ENCODE measurements at regions not wholly inside any gene's neighbourhood (a gene's known extent, or its start where the extent isn't known, plus 50 kb on each side); places are given as distances from the start of the nearest gene placed in this dataset.

DNA sequence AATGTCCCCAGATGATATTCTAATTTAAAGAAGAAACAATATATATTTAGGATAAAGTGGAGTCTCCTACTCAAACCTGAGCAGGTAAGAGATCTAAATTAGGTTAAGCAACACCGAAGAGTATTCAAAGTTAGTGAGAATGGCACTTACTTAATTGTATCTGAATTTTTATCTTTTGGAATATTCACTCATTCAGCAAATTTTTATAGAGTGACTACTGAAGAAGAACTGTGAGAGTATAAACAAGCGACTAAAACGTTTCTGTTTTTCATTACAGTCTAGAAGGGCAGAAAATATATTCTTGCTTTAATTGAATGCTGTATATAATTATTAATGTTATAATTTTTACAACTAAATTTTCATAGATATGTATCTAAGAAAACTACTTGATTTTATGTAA lies 567.7 kb upstream of the TBL1XR1 start:
- H3K27ac ChIP-seq = no peak overlapping the region
- TF ChIP-seq ZFX (IDR thresholded peaks at IDR 0.05) = no peak
- TF ChIP-seq, protein P1, sequence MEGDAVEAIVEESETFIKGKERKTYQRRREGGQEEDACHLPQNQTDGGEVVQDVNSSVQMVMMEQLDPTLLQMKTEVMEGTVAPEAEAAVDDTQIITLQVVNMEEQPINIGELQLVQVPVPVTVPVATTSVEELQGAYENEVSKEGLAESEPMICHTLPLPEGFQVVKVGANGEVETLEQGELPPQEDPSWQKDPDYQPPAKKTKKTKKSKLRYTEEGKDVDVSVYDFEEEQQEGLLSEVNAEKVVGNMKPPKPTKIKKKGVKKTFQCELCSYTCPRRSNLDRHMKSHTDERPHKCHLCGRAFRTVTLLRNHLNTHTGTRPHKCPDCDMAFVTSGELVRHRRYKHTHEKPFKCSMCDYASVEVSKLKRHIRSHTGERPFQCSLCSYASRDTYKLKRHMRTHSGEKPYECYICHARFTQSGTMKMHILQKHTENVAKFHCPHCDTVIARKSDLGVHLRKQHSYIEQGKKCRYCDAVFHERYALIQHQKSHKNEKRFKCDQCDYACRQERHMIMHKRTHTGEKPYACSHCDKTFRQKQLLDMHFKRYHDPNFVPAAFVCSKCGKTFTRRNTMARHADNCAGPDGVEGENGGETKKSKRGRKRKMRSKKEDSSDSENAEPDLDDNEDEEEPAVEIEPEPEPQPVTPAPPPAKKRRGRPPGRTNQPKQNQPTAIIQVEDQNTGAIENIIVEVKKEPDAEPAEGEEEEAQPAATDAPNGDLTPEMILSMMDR (conservative IDR thresholded peaks at IDR 0.05) = no peak

DNA sequence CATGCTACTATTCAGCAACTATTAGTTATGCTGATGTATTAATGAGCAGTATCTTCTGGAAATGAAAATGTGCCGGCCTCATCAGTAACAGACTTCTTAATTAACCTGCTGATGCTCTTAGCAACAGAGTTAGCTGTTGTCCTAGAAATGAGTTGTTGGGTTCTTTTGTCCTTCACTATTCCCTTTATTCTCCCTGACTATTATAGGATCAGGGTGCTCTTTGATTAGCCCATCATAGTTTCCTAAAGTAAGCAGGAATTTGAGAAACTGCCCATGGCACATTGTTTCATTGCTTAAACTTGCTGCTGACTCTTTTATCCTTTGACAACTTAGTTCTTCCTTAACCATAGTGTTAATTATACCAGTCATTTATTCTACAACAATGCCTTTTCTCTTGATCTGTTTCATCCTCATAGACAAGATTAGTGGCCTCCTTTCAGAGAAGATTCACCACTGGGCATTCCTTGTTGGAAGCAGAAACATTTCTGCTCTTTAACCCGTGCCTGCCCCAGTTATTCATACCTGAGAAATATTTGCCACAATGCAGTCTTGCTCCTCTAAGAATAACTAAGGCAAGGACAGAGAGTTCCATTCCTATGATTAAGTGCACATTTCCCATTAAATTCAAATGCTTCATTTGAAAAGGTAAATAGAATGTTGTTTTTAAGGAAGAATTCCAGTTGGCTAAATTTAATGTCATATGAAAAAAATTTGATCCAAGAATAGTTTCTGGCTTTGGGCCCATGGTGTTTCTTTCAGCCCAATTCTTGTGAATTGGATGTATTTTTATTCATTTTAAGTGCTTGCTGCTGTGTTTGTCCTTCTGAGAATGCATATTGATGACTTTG lies 573.3 kb upstream of the TBL1XR1 start:
- H3K27ac ChIP-seq = no peak overlapping the region
- TF ChIP-seq ZFX (IDR thresholded peaks at IDR 0.05) = no peak

DNA sequence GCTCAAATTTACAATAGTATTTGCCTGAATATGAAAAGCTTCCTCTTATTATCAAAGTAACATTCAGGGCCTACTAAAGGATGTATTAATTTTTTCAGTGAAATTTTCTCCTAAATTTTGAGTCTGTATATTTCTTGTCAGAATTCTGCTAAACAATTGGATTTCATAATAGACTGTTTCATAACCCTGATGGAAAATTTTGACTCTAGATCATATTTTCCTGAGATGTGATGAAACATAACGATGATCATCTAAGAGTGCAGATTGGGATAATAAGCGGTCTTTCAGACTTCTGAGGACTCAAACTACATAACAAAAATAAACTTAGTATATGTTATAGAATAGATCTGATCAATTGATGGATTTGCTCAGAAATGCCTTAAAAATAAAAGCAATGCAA lies 574.5 kb upstream of the TBL1XR1 start:
- TF ChIP-seq, protein P1 (conservative IDR thresholded peaks at IDR 0.05) = no peak
- TF ChIP-seq ZFX (IDR thresholded peaks at IDR 0.05) = no peak
- H3K27ac ChIP-seq = no peak overlapping the region

DNA sequence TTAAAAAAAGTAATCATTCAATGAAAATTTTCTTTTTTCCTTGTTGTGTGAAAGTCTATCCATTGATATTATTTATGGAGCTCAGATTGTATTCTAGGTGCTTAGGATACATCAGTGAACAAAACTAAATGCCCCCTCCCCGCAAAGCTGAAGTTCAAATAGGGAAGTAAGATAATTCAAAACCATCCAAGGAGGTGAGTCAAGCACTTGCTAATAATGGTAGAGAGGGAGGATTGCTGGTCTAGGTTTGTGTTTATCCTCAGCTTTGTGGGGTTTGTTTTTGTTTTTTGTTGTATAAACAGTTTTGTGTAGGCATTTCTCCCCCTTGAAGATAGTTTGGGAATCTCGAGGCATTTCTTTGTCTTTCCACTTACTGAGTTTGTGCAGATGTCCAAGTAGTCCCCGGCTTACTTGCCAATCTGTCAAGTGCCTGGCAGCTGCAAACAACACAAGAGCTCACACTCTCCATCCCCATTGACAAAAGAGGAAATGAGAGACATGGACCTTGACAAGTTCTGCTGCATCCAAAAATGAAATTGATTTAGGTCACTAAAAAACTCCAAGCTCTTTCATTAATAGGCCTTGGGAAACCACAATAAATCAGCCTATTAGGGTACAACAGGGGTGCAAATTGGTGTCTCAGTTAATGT lies 575.8 kb upstream of the TBL1XR1 start:
- no peak; the same call in 1 of the 2 replicates for TF ChIP-seq ZFX (IDR thresholded peaks at IDR 0.05)
- TF ChIP-seq, protein P1 (conservative IDR thresholded peaks at IDR 0.05) = no peak
- H3K27ac ChIP-seq = no peak overlapping the region

DNA sequence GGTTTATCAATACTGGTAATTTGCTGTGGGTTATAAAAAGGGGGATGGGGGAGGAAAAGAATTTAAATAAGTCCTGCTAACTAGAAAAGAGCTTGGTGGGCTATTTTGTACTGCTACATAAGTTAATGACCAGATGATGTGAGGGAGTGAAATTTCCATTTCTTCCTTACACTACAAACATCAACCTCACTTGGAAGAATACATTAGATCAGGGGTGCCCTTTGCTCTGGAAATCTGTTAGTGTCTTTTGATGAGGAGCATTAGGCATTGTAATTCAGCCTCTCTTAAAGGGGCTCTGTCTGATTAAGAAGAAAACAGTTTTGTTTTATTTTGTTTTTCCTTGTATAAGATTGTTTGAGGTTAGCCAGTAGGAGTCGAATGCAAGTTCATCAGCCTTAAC lies 576.4 kb upstream of the TBL1XR1 start:
- TF ChIP-seq, protein P1 (conservative IDR thresholded peaks at IDR 0.05) = no peak
- no peak for TF ChIP-seq ZFX (IDR thresholded peaks at IDR 0.05)
- no peak overlapping the region for H3K27ac ChIP-seq

DNA sequence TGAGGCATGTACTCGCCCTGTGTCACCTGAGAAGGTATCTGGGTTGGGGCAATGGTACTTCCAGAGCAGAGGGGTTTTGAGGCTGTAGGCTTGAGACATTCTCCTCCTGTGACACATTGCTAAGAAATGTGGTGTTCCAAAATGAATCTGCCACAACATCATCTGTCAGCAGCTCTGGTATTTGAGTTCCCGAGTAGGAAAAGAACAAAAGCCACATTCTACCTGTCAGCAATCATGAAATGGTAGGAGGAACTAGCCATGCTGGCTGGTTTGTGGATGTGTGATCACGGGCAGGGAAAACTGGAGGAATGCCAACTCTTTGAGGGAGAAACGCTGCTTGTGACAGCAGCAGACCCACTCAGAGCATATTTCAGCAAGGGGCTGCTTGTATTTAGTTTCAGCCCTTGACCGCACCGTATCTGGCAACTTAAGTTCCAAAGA lies 579.4 kb upstream of the TBL1XR1 start:
- no peak for TF ChIP-seq ZFX (IDR thresholded peaks at IDR 0.05)
- TF ChIP-seq, protein P1 (conservative IDR thresholded peaks at IDR 0.05) = no peak
- no peak overlapping the region for H3K27ac ChIP-seq

DNA sequence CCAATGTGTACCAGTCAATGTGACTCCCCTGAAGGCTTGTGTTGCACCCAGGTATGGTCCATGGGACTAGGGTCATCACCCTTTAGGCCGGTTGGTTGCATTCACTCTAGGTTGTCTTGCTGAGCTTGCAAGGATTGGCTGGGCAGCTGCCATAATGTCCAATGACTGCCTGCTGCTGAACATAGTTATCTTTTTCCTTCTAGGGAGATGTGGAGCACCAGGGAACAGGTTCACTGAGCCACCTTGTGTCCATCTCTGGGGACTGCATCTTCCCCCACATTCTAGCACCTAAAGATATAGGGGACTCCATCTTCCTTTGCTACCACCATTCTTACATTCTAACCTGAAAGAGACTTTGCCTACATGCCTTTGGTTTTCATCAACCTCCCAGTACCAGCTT lies 580.4 kb upstream of the TBL1XR1 start:
- no peak overlapping the region for H3K27ac ChIP-seq
- TF ChIP-seq, protein P1 (conservative IDR thresholded peaks at IDR 0.05) = peak; percentile 69
- no peak for TF ChIP-seq ZFX (IDR thresholded peaks at IDR 0.05)

Data from C4-2B (cell line).